Stimulated activated CD4-positive, alpha-beta T cell treated with anti-CD3 and anti-CD28 coated beads, Interleukin-12 subunit alpha, Interleukin-12 subunit beta, amount 100 ng/mL, for 24 hours (primary cell): ENCODE measurements at regions not wholly inside any gene's neighbourhood (a gene's known extent, or its start where the extent isn't known, plus 50 kb on each side); places are given as distances from the start of the nearest gene placed in this dataset.
"Not testable (repeated sequence)": the region's sequence is repeated elsewhere in the genome, so short reads cannot be mapped to it uniquely, and the experiment has no call there.

Source experiments
- DNase-seq, 2 experiments: peaks; one replicate each; pipeline ENCODE4 v3.0.0-alpha.2; 2020; ENCODE audit warnings: low read depth in 2 of 2

DNA sequence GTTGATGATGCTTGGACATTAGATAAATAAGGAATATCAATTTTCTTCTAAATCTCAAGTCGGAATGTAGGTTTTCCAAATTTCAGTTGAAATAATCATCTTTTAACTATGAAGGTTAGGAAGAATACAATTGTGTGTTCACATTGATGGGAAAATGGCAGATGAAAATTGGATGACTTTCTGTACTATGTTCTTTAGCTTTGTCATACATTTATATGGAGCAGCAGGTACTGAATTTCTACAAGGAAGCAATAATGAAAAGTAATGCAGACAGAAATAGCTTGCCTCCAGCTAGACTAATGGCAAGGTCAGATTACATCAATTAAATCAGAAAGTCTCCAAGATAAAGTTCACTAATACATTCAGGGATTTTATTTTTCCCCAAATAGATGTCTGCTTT lies 1423.7 kb upstream of the PCDH20 start:
- no peak for DNase-seq

DNA sequence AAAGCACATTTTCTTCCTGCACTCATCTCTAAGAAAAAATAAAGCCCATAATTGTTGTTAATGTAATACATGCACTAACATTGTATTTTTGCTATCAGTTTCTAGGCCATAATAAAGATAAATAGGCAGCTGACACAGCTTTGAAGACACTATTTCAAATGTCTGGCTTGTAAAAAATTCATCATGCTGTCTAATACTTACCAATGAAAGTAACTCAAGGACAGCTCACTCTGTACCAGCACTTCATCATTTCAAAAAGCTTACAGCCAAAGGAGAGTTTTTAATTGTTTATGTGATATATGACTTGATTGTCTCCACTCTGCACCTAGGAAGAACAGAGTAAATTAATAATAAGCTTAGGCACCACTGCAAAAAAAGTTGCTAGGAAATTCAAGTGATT lies 1423.3 kb upstream of the PCDH20 start:
- DNase-seq: no peak

DNA sequence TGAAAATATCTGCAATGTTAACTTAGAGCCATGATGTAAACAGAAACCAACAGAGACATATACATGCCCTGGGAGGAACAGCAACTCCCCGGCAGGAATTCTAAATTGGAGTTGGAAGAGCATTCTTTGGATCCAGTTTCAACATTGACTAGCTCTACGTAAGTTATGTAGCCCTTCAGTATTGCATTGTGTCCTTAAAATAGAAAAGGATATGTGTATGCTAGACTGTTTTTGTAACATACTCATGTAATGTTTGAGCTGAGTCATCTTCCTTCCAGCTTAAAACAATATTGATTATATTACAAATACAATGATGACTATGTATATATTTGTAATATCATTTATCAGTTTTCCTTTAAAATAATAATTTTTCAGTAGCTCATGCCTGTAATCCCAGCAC lies 1422.2 kb upstream of the PCDH20 start:
- DNase-seq: no peak

DNA sequence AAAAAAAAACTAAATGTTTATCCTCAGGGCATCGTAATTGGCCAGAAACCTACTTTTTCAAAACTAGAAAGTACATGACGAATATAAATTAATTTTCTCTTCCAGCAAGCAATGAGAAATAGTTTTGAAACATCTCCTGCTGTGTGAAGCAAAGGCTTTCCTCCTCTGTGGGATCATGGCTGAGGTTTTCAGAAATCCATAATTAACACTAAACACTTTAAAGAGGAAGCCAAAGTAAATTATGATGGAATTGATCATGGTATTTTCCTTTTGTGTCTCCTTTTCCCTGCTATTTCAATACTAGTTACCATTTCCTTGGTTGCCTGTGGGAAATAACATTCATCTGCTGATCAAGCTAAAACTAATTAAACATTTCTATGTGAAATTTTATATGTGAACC lies 1413.8 kb upstream of the PCDH20 start:
- no peak for DNase-seq

DNA sequence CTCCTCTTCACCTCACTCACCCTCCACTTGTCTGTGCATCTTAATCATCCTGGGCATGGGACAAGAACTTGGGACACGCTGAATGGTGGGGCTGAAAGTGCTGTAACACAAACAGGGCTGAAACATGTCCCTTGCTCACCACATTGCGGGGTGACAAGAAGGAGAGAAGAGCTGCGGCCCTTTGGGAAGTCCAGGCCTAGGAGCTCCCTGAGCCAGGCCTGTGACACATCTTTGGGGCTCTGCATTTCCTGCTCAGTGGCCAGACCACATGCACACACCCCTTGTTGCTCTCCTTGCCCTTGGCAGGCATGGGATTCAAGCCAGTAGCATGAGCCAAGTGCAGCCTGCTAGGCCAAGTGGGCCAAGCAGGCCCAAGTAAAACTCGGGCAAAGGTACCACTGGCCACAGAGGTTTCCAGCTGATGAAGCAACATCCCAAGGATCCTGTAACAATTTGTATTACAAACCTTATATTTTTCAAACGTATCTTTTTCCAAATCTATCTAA lies 1384.3 kb upstream of the PCDH20 start:
- DNase-seq: no peak

DNA sequence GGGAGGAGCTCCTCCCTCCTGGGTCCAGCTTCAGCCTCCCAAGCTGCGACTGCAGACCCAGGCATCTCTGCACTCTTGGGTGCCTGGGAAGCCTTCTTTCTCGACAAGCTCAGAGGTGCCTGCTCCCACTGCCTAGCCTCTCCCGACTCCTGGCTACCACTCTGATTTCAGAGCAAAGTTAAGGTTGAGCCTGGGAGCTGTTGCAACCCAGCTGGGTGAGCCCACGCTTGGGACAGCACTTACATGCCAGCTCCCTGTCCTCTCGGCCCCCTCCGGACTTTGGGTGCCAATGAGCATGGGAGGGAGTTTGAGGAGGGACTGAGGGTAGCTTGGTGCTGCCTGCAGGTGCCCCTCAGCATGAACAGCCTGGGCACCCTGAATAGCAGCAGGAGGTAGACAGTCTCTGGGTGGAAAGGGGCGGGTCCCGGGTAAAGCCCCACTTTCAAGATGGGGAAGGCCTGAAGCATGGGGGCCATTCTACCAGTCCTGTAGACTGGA lies 1383.4 kb upstream of the PCDH20 start:
- DNase-seq: no peak

DNA sequence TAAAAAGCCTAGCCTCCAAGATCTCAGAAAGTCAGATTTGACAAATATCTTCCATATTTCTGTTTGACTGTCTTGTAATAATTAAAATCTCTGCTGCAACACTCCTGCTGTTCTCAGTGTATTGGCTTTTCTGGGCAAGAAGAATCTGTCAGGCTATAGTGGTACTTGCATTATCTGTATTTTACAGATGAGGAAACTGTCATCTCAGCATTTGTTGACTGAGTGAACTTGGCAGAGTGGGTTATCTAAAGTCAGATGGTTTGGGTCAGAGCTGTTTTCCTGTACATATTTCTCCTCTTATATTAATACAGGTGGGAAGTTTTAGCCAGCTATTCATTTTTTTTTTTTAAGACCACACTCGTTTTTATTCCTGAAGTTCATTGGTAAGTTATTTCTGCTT lies 1378.2 kb upstream of the PCDH20 start:
- DNase-seq: no peak

DNA sequence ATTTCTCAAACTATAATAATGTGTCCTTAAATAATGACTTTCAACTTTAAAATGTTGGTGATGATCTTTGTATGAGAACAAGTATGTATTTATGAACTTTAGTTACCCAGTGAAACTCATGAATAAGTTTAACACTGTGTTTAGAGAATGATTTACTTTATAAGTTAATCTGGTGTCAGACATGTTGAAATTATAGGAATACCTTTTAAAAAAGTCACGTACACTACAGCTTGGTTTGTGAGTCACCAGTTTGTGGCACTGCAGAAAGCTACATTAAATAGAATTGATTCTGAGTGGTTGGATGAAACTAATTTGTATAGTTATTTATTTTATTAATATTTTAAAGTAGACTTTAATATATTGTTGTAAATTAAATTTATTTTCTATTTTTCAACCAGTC lies 1366.2 kb upstream of the PCDH20 start:
- no peak for DNase-seq

DNA sequence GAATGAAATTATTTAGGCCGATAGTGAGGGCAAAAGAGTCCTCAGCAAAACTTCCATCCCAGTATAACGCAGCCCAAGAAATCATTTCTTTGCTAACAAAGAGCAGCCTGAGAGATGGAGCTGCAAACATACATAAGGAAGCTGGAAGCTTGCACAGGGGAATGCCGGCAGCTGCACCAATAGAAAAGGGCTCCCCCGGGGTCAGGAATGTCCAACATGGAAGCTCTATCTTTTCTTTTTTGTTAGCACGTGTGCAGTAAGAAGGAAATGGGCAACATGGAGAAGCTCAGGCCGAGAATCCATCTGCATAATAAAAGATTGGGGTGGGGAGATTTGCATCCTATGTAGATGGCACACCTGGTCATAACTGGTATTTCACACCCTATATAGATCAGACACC lies 1363.5 kb upstream of the PCDH20 start:
- DNase-seq: no peak

DNA sequence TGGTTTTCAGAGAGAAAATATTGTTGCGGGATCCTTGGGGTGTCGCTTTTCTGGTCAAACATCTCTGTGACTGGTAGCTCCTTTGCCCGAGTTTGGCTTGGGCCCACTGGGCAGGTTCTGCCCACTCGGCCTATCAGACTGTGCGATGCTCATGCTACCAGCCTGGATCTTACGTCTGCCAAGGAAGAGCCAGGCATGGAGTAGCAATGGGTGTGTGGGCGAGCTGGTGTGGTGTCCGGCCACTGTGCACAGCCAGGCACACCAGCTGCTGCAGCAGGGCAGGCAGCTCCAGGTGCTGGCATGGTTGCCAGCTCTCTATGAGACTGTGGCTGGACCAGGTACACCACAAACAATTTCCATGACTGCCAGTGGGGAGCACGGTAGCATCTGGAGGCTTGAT lies 1351.8 kb upstream of the PCDH20 start:
- DNase-seq: no peak

DNA sequence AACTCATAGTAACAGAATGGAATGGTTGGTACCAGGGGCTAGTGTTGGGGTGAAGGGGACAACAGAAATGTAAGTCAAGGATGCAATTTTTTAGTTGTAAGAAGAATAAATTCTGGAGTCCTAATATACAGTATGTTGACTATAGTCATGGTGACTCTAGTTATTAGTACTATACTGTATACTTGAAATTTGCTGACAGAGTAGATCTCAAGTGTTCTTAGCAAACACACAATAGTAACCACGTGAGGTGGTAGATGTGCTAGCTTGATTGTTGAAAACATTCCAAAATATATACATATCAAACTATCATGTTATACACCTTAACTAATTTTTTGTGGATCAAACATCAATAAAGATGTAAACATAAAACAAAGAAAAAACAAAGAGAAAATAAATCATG lies 1345.1 kb upstream of the PCDH20 start:
- no peak for DNase-seq

DNA sequence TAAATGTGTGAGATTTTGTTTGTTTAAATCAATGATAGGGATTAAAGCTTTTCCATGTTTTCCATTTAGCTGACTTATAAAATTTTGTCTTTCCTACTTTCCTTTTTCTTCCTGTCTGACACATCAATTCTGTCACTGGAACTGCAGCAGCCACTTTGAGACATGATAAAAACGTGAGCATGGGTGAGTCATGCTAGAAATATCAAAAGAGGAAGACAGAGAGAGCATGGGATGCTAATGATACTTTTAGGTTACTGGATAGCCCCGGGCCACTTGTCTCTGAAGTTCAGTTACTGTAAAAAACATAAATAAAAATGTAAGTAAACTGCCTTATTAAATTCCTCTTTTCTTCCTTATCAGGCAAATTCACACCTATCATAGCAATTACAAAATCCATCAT lies 1332.0 kb upstream of the PCDH20 start:
- DNase-seq: no peak

DNA sequence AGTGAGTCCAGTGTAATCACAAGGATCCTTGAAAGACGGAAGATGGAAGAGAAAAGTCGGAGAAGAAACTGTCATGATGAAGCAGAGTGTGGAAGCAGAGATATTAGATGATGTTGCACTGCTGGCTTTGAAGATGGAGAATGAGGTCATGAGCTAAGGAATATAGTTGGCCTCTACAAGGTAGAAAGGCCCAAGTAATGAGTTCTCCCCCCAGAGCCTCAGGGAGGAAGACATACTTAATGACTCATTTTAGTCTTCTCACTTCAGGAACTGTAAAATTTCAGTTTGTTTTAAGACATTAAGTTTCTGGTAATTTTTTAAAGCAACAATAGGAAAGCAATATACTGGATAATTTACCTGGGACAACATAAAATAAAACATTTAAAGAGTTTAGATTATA lies 1331.5 kb upstream of the PCDH20 start:
- no peak for DNase-seq

DNA sequence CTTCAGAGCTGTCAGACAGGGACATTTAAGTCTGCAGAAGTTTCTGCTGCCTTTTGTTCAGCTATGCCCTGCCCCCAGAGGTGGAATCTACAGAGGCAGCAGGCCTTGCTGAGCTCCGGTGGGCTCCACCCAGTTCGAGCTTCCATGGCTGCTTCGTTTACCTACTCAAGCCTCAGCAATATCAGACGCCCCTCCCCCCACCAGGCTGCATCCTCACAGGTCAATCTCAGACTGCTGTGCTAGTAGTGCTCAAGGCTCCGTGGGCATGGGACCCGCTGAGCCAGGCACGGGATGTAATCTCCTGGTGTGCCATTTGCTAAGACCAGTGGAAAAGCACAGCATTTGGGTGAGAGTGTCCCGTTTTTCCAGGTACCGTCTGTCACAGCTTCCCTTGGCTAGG lies 1314.1 kb upstream of the PCDH20 start:
- not testable (repeated sequence) for DNase-seq

DNA sequence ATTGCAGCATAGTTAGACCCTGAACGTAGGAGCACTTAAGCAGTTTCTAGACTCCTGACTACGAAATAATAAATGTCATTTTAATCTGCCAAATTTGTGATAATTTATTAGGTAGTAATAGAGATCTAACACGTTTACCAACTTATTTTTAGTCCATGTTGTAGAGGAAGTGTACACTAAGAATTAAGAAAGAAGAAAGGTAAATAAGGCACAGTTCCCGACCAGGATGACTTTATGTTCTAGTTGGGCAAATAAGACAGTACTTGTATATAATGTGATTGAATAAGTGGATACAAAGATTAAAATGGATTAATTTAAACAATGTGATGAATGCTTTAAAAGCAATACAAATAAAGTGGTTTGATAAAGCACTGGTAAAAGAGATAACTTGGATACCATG lies 1306.2 kb upstream of the PCDH20 start:
- DNase-seq: no peak

DNA sequence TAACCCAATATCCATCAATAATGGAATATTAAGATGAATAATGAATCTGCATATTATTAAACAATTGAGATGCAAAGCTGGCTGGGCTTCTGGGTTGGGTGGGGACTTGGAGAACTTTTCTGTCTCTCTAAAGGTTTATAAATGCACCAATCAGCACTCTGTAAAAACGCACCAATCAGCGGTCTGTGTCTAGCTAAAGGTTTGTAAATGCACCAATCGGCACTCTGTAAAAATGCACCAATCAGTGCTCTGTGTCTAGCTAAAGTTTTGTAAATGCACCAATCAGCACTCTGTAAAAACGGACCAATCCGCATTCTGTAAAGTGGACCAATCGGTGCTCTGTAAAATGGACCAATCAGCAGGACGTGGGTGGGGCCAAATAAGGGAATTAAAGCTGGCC lies 1296.3 kb upstream of the PCDH20 start:
- DNase-seq: not testable (repeated sequence)

DNA sequence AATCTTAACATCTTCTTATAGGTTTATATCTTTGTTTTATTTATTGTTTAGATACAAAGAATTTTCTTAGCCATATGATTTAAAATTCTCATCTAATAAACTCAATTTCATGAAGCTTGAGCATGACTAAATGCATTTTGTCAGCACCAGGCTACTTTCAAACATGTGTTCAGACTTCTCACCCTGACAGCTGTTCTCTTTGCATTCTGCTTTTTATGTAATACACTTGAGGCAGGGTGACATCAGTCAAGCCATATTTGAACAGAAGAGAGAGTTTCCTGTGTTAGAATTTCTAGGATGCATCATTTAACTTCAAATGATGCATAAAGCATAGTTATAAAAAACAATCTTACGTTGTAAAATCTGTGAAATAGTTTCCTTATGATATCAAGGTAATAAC lies 1295.1 kb upstream of the PCDH20 start:
- DNase-seq: no peak

DNA sequence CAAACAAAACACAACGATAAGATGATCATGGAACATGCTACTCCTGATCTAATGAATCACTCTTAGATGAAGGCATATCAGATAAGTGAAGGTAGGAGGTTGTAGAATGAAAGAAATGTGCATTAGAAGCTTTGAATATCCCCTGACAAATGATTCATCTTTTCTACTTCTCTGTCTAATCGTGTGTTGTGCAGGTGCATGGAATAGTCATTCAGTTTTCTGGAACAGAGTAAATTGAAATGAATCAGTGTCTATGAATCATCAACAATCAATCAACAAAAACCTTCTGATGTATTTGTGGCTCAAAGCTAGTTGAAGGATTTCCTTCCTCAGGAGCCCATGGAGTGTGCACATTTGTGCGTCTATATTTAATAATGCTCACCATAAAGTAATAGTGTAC lies 1290.4 kb upstream of the PCDH20 start:
- no peak for DNase-seq

DNA sequence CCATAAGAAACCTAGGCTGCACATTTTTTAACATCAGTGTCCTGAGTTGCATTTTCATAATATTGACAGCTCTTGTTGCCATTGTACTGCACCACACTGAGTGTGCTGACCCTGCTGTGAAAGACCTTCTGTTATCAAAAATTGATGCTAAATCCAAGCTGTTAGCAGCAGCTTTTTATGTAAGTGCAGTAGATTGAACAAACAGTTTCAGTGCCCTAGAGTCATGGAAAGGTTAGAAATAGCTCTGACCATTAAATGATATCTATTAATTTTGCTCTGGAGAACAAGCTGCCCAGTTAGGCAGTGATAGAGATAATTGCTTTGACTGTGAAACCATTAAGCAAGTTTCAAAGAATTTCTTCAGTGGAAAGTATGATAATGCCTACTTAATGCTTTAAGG lies 1289.2 kb upstream of the PCDH20 start:
- DNase-seq: no peak

DNA sequence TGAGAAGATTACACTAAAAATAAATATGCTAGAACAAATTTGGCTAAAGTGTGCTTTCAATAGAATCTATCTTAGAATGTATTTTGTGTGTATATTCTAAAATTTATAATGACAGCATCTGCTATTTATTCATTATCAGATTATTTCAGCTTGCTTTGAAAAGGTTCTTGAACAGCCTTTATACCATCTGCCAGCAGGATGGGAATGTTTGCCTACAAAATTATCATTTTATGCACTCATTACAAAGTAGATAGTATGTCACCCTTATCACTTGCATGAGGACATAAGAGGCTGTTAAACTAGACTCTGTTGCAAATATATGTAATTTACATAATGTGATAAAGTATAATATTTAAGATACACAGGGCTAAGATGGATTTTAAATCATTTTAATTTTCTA lies 1286.9 kb upstream of the PCDH20 start:
- DNase-seq: no peak

DNA sequence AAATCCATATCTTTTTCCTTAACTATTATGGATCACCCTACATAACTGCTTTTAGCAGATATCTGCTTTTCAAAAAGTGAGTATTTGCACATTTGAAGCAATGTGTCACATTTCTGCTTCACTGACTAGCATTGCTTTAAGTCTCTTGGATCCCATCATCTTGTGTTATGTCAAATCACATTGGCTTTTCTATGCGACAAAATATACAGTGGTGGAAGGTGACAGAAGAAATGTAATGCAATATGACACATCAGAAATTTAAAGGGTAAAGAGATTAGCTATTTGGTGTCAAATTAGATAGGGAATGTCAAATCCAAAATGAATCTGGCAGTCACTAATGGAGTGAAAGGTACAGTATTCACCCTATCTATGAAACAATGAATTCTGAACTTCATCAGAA lies 1282.1 kb upstream of the PCDH20 start:
- no peak for DNase-seq

DNA sequence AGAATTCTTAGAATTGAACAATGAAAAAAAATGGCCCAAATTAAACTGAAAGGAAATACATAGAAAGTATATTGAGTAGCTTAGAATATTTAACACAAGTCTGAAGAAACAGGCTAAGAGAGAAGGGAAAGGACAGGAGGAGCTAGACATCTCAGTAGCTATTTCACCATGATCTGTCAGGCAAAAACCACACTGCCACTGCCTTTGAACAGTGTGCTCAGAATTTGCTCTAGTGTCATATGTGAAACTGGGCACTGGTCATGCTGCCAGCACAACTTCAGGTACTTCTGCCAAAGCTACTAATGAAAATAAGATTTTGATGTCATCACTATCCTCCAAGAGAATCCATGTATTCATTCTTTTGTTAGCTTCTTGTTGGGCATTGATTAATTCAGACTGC lies 1280.8 kb upstream of the PCDH20 start:
- DNase-seq: no peak

DNA sequence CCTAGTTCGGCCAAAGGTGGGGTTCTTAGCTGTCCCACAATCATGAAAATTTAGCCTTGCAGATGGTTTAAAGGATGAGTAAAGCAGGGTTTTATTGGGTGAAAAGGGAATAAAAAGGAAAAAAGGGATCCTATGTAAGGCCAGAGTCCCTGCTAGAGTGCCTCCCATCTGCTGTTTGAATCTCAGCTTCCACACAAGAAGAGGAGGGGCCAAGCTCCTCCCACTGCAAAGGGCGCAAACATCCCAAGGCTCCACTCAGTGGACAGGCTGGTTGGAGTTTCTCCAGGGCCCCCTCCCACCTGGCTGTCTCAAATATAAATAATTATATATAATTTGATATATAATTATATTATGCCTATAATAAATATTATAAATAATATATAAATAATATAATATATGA lies 1272.1 kb upstream of the PCDH20 start:
- DNase-seq: no peak

DNA sequence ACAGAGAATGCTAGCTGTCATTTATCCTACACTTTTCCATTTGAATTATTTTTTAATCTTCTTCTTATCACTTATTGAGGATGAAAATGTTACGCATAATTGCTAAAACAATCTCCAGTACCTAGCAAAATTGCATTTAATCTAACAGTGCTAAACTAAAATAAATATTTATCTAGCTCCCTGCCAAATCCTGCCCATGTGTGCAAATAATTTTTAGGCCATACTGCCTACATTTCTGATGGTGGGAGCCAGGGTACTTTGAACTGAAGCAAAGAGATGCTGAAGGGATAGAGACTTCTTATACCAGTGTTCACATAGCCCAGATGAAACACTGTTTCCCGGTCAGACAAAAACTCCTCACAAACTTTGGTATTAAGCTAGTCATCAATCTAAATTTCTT lies 1268.7 kb upstream of the PCDH20 start:
- DNase-seq: no peak

DNA sequence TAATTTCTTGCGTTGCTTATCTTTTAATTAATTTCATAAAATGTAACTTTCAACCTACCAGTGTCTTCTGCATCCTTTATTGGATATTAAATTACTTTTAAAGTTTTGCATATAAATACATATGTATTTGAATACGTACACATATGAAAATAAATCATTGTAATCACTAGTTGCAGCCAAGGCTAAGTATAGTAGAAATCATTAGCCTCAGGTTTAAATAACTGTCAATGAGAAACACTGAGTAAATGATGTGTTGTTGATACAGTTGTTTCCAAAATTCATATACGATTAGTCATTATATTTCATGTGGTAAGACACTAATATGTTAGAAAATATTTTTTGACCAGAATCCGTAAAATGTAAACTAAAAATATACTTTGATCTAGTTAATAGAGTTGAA lies 1267.1 kb upstream of the PCDH20 start:
- DNase-seq: no peak
